ENCODE measurements at regions not wholly inside any gene's neighbourhood (a gene's known extent, or its start where the extent isn't known, plus 50 kb on each side); places are given as distances from the start of the nearest gene placed in this dataset.

DNA sequence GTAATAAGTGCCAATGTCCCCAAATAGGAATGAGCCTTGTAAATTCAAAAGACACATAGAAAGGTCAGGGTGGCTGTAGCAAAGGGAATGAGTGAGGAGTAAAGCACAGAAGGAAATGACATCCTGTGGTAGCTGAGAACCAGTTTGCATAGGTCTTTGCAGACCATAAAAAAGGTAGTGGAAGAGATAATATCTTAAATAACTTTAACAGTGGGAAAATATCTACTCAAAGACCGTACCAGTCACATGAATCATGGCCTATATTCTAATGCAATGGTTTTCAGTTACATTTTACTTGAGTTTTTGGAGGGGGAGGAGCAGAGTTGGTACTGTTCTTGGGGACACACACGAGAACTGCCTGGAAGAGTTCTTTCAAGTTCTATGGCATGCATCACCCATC lies 297.3 kb upstream of the ADAMTS9 start:
- TF ChIP-seq, protein P1, sequence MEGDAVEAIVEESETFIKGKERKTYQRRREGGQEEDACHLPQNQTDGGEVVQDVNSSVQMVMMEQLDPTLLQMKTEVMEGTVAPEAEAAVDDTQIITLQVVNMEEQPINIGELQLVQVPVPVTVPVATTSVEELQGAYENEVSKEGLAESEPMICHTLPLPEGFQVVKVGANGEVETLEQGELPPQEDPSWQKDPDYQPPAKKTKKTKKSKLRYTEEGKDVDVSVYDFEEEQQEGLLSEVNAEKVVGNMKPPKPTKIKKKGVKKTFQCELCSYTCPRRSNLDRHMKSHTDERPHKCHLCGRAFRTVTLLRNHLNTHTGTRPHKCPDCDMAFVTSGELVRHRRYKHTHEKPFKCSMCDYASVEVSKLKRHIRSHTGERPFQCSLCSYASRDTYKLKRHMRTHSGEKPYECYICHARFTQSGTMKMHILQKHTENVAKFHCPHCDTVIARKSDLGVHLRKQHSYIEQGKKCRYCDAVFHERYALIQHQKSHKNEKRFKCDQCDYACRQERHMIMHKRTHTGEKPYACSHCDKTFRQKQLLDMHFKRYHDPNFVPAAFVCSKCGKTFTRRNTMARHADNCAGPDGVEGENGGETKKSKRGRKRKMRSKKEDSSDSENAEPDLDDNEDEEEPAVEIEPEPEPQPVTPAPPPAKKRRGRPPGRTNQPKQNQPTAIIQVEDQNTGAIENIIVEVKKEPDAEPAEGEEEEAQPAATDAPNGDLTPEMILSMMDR (conservative IDR thresholded peaks at IDR 0.05; ENCODE audit: low read depth, low read length) = no peak
- H3K4me3 ChIP-seq (ENCODE audit: low read depth, low read length) = no peak overlapping the region
- no peak for DNase-seq (ENCODE audit: low read depth)

DNA sequence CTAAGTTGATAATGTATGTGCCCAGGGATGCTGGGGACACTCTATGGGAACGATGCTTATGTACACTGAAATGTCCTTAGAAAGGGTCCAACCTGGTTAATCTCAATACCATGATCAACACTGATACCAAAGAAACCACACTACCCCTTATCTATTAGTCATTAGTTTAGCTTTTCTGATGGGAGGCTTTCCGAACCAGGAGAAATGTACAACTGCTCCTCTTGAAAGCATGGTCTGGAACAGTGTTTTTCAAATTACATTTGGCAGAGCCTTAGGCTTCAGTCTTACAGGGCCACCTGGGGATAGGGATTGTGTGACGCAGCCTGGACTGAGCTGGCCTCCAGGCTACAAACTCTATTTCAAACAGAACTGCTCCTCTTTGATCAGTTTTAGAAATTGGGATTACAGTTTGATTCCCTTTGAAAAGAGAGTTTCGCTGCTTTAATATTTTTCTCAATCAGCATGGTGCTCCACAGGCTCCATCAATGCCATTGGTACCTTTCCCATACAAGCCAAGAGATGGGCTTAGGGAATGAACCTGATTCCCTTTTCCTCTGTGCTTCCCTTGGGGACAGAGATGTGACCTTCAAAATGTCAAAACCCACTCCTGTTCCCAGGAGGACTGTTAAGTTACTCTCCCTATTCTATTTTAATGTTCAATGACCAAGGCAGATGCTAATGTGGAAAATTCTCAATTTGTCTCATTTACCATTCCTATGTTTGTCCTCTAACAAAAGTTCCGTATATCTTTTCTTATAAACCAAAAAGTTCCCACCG lies 296.0 kb upstream of the ADAMTS9 start:
- no peak for DNase-seq (ENCODE audit: low read depth)
- TF ChIP-seq, protein P1 (conservative IDR thresholded peaks at IDR 0.05; ENCODE audit: low read depth, low read length) = no peak
- no peak overlapping the region for H3K4me3 ChIP-seq (ENCODE audit: low read depth, low read length)

- no peak overlapping the region for H3K4me3 ChIP-seq (ENCODE audit: low read depth, low read length)
- DNase-seq (ENCODE audit: low read depth) = peak; percentile 99
- TF ChIP-seq, protein P1 (conservative IDR thresholded peaks at IDR 0.05; ENCODE audit: low read depth, low read length) = no peak
Observed at GRCh38 chr3:64977308-64978100, 289.7 kb upstream of the ADAMTS9 start.

DNA sequence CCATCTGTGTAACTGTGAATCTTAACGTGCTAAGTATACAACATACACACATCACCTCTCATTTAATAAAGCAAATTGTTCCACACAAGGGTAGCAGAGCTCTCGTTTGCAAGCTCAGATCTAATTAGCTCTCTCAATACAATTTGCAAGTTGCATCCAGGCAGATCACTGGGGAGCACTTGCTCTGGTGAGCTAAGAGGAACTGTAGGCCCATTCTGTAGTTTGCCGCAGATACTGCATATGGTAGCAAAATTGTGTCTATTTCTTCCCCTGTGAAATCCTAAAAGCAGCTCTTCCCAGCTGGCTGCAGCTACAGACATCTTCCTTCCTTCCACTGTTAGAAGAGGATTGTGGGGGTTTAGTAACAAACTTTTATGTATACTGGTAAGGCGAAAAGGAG lies 288.7 kb upstream of the ADAMTS9 start:
- TF ChIP-seq, protein P1 (conservative IDR thresholded peaks at IDR 0.05; ENCODE audit: low read depth, low read length) = no peak
- DNase-seq (ENCODE audit: low read depth) = no peak
- H3K4me3 ChIP-seq (ENCODE audit: low read depth, low read length) = no peak overlapping the region

DNA sequence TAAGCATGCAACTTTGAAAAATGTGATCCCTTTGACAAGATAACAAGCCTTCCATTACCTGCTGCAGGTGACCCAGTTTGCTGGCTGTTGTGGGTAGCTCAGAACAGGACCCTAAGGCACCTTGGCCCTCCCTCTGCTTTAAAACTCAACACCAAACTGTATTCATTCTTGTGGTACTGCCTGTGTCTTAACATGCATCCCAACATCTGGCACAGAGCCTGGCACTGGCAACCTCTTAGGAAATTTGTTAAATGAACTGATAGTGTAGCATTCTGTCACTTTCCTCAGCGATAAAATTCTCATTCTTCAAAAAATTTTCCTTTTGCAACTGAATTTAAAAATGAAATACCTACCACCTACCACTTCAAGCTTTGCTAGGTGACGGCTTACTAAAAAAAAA lies 287.3 kb upstream of the ADAMTS9 start:
- H3K4me3 ChIP-seq (ENCODE audit: low read depth, low read length) = no peak overlapping the region
- TF ChIP-seq, protein P1 (conservative IDR thresholded peaks at IDR 0.05; ENCODE audit: low read depth, low read length) = no peak
- DNase-seq (ENCODE audit: low read depth) = no peak

DNA sequence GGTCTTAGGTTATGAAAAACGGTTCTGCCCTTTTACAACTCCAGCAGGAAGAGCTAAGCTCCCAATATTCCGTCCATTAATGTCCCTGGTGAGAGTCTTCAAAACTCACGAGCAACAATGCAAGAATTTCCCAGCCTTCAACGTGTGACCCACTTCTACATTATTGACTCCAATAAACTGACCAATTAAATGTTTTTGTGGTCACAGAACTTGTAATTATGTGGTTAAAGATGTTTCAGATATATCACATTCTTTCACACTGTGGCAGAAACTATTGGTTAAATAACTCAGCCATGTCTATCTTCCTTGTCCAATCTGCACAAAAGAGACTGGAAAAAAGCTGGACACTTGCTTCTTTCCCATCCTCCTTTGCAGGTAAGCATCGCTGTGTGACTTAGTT lies 286.6 kb upstream of the ADAMTS9 start:
- TF ChIP-seq, protein P1 (conservative IDR thresholded peaks at IDR 0.05; ENCODE audit: low read depth, low read length) = no peak
- DNase-seq (ENCODE audit: low read depth) = no peak
- H3K4me3 ChIP-seq (ENCODE audit: low read depth, low read length) = no peak overlapping the region
